ENCODE measurements at regions not wholly inside any gene's neighbourhood (a gene's known extent, or its start where the extent isn't known, plus 50 kb on each side); places are given as distances from the start of the nearest gene placed in this dataset.

- DNase-seq (ENCODE audit: low read depth): no peak
- H3K4me3 ChIP-seq (ENCODE audit: low read depth, low read length): no peak overlapping the region
- TF ChIP-seq, protein P1, sequence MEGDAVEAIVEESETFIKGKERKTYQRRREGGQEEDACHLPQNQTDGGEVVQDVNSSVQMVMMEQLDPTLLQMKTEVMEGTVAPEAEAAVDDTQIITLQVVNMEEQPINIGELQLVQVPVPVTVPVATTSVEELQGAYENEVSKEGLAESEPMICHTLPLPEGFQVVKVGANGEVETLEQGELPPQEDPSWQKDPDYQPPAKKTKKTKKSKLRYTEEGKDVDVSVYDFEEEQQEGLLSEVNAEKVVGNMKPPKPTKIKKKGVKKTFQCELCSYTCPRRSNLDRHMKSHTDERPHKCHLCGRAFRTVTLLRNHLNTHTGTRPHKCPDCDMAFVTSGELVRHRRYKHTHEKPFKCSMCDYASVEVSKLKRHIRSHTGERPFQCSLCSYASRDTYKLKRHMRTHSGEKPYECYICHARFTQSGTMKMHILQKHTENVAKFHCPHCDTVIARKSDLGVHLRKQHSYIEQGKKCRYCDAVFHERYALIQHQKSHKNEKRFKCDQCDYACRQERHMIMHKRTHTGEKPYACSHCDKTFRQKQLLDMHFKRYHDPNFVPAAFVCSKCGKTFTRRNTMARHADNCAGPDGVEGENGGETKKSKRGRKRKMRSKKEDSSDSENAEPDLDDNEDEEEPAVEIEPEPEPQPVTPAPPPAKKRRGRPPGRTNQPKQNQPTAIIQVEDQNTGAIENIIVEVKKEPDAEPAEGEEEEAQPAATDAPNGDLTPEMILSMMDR (conservative IDR thresholded peaks at IDR 0.05; ENCODE audit: low read depth, low read length): no peak
These were observed 164.4 kb upstream of the PPP2R2D start for GRCh38 chr10:131736321-131736980.

GRCh38 chr10:131737543-131738395, 163.0 kb upstream of the PPP2R2D start:
- DNase-seq (ENCODE audit: low read depth): no peak
- TF ChIP-seq, protein P1 (conservative IDR thresholded peaks at IDR 0.05; ENCODE audit: low read depth, low read length): no peak
- H3K4me3 ChIP-seq (ENCODE audit: low read depth, low read length): no peak overlapping the region

GRCh38 chr10:131738396-131738735, 162.4 kb upstream of the PPP2R2D start:
- no peak overlapping the region for H3K4me3 ChIP-seq (ENCODE audit: low read depth, low read length)
- TF ChIP-seq, protein P1 (conservative IDR thresholded peaks at IDR 0.05; ENCODE audit: low read depth, low read length): no peak
- no peak for DNase-seq (ENCODE audit: low read depth)

DNA sequence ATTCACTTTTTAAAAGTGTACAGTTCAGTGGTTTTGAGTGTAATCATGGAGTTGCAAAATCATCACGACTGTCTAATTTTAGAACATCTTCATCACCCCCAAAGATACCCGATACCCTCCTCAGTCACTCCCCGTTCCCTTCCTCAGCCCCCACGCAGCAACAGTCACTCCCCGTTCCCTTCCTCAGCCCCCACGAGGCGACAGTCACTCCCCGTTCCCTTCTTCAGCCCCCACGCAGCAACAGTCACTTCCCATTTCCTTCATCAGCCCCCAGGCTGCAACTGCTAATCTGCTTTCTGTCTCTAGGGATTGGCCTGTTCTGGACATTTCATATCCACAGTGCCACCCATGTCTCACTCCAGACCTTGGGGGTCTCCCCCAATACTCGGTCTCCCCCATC, 161.6 kb upstream of the PPP2R2D start:
- TF ChIP-seq, protein P1 (conservative IDR thresholded peaks at IDR 0.05; ENCODE audit: low read depth, low read length): no peak
- no peak overlapping the region for H3K4me3 ChIP-seq (ENCODE audit: low read depth, low read length)
- DNase-seq (ENCODE audit: low read depth): no peak

DNA sequence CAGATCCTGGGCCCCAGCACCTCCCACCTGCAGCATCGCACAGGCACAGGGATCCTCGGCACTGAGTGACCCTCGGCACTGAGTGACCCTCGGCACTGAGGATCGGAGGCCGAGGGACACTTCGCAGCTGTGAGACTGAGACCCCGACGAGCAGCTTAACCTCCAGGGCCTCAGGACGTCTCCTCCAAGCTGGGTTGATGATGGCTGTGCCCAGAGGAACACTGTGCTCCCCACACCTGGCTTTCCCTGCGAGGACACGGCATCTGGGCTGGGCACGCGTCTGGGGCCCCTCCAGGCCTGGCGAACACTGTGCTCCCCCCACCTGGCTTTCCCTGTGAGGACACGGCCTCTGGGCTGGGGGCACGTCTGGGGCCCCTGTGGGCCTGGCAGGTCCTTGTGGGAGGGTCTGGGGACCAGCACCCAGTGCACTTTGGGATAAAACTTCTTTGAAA, 158.3 kb upstream of the PPP2R2D start:
- TF ChIP-seq, protein P1 (conservative IDR thresholded peaks at IDR 0.05; ENCODE audit: low read depth, low read length): no peak
- H3K4me3 ChIP-seq (ENCODE audit: low read depth, low read length): no peak overlapping the region
- no peak for DNase-seq (ENCODE audit: low read depth)

GRCh38 chr10:131743190-131744151, 157.3 kb upstream of the PPP2R2D start:
- no peak for DNase-seq (ENCODE audit: low read depth)
- TF ChIP-seq, protein P1 (conservative IDR thresholded peaks at IDR 0.05; ENCODE audit: low read depth, low read length): no peak
- H3K4me3 ChIP-seq (ENCODE audit: low read depth, low read length): no peak overlapping the region

Data from epithelial cell of proximal tubule (primary cell).